ENCODE measurements at regions not wholly inside any gene's neighbourhood (a gene's known extent, or its start where the extent isn't known, plus 50 kb on each side); places are given as distances from the start of the nearest gene placed in this dataset.
"Not testable (repeated sequence)": the region's sequence is repeated elsewhere in the genome, so short reads cannot be mapped to it uniquely, and the experiment has no call there.

DNA sequence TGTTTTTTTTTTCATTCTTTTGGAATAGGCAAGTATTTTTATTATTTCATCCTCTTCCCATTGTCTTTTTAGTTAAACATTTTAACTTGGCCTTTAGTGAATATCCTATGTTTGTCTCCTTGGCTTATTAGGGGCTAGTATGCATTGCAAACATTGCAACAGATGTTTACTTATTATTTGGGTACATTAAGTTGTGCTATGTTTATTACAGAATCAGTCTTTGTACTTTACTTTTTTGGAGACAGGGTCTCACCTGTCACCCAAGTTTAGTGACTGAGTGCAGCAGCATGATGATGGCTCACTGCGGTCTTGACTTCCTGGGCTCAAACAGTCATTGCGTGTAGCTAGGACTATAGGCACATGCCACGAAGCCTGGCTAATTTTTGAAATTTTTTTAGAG lies 51.1 kb upstream of the NUDT6 start:
- DNase-seq = no peak

DNA sequence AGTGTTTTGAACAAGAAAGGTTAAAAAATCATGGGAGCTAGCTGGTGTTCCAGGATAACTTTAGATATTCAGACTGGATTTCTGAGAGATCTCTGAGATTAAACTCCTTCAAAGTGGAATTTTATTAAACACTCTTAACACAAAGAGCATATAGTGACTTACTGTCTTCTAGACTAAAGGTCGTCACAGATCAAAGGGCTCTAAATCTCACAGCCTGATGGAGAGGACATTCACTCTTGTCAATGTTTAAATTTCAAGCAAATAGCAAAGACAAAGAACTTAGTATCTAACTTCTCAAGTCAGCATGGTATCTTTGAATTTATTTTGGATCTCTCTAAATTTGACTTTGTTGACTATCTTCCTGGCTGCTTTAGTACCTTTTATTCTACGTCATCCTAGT lies 53.7 kb upstream of the NUDT6 start:
- DNase-seq = no peak

DNA sequence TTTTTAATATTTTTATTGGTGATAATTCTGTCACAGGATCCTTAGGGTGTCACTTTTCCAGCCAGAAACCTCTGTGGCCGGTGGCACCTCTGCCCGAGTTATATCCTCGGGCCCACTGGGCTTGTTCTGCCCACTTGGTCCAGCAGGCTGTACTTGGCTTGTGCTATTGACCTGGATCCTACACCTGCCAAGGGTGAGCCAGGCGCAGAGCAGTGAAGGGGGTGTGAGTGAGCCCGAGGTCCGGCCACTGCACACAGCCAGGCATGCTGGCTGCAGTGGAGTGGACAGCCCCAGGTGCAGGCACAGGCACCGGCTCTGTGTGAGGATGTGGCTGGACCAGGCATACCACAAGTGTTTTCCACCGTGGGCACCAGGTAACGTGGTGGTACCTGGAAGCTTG lies 54.7 kb upstream of the NUDT6 start:
- no peak for DNase-seq

DNA sequence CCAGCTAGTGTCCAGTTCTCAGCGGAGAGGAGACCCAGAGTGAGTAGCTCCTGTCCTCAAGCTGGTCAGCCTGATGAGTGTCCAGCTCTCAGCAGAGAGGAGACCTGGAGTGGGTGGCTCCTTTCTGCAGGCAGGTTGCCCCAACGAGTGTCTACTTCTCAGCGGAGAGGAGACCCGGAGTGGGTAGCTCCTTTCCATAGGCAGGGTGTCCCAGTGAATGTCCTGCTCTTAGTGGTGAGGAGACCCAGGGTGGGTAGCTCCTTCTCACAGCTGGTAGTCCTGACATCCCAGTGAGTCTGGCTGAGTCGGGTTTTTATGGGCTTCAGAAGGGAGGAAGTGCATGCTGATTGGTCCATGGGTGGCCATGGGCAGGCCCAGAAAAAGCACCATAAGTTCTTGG lies 55.7 kb upstream of the NUDT6 start:
- DNase-seq = no peak

DNA sequence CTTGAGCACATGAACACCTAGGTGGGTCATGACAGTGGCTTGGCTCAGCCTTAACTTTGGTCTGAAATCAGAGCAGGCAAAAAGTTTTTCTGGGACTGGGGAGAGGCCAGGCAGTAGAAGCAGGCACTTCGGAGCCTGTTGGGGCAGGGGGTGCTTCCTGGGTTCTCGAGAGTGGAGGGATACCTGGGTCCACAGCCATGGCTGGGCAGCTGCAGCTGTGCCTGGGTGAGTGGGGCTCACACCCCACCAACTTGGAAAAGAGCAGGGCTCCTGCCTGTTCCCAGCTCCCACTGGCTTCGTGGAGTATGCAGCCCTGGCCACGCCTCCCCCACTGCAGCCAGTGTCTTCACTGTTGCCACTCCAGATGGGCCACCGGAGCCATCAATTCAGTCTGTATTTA lies 56.4 kb upstream of the NUDT6 start:
- DNase-seq = no peak

DNA sequence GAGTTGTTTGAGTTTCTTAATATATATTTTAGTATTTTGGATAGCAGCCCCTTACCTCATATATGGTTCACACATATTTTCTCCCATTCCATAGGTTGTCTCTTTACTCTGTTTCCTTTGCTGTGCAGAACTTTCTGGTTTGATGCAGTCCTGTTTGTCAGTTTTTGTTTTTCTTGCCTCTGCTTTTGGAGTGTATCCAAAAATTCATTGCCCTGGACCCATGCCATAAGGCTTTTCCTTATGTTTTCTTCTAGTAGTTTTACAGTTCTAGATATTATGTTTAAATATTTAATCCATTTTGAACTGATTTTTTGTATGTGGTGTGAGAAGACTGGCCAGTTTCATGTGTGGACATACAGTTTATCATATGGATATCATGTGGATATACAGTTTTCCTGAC lies 58.5 kb upstream of the NUDT6 start:
- no peak for DNase-seq

DNA sequence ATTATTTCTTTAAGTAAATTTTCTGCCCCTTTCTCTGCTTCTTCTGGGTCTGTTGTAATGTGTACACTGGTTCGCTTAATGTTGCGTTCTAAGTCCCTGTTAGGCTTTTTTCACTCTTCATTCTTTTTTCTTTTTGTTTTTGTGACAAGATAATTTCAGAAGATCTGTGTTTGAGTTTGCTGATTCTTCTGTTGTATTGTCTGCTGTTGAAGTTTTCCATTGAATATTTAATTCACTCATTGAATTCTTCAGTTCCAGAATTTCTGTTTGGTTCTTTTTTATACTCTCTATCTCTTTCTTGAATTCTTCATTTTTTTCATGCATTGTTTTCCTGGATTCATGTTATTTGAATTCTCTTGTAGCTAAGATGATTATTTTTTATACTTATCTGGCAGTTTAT lies 66.3 kb upstream of the NUDT6 start:
- DNase-seq = no peak

DNA sequence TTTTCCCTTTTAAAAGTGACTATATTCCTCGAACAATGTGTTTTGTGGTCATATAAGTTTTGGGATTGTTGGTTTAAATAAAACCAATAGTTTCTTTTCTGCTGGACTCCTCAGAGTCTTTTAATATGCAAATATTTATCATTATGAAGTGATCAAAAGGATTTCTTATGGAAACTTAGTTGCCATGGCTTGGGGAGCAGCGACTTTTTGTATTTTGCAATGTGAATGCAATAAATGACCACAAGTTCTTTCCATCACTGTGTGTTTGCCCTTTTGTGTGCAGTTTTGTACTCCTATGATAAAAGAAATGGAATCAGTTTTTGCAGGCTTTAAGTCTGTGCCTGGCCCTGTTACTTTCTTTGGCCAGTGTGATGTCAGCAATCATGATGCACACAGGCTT lies 68.5 kb upstream of the NUDT6 start:
- no peak for DNase-seq

DNA sequence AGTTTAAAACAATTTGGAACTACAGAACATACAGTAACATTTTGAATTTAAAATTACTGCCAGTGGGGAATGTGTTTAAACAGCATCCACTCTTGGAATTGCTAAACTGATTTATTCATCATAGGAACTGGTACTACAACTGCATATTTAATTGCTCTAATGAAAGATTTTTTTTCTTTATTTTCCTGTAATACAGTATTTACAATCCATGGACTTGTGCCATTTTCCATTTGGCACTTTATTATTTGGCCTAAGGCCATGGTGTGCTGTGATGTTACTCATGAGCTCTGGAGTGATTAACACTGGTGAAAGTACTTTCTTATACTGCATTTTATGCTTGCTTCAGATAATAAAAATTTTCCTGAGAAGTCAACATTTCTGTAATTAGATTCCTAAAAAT lies 69.7 kb upstream of the NUDT6 start:
- no peak for DNase-seq

DNA sequence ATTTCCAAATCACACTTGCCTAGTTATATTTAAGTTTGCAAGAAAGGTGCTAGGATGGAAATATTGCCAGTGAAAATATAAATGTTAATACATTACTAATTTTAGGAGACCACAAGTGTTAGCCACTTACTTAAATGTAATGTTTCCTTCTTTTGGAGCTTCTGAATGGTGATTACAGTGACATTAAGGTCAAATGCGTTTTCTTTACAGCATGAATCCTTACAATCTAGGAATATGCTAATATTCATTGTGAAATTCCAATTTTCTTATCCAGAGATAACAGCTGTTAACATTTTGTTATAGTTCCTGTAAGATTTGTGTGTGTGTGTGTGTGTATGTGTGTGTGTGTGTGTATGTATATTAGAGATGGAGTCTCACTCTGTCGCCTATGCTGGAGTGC lies 70.2 kb upstream of the NUDT6 start:
- DNase-seq = no peak

DNA sequence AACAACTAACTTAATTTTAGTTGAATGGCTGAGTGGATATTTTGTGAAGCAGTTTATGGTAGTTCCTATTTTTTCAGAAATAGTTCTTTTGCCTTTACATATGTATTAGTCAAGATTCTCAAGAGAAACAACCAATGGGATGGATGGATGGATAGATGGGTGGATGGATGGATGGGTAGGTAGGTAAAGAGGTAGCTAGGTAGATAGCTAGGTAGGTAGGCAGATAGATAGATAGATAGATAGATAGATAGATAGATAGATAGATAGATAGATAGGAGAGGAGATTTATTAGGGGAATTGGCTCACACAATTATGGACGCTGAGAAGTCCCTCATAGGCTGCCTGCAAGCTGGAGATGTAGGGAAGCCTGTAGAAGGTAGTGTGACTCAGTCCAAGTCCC lies 74.0 kb upstream of the NUDT6 start:
- DNase-seq = no peak

DNA sequence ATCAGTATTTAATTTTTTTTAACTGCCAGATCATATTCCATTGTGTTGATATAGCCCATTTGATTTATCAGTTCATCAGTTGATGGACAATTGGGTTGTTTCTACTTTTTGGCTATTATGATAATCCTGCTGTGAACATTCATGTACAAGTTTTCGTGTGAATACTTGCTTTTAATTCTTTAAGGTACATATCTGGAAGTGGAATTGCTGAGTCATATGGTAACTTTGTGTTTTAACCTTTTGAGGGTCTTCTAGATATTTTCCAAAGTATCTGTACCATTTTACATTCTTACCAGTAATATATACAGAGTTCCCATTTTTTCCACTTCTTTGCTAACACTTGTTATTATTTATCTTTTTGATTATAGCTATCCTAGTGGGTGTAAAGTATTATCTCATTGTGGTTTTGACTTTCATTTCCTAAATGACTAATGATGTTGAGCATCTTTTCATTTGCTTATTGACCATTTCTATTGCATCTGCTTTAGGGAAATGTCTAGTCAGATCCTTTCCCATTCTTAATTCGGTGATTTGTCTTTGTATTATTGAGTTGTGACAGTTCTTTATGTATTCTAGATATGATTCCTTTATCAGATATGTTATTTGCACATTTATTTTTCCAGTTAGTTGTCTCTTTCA lies 75.2 kb upstream of the NUDT6 start:
- no peak for DNase-seq

DNA sequence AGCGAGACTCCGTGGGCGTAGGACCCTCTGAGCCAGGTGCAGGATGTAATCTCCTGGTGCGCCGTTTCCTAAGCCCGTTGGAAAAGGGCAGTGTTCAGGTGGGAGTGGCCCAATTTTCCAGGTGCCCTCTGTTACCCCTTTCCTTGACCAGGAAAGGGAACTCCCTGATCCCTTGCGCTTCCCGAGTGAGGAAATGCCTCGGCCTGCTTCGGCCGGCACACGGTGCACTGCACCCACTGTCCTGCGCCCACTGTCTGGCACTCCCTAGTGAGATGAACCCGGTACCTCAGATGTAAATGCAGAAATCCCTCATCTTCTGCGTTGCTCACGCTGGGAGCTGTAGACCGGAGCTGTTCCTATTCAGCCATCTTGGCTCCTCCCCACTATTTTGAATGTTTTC lies 81.7 kb upstream of the NUDT6 start:
- DNase-seq = not testable (repeated sequence)

DNA sequence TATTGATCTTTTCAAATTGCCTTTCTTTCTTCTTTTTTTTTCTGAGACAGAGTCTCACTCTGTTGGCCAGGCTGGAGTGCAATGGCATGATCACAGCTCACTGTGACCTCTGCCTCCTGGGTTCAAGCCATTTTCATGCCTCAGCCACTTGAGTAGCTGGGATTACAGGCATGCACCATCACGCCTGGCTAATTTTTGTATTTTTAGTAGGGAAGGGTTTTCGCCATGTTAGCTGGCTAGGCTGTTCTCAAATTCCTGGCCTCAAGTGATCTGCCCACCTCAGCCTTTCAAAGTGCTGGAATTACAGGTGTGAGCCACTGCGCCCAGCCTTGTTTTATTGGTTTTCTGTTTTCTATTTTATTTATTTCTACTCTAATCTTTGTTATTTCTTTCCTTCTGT lies 82.7 kb upstream of the NUDT6 start:
- DNase-seq = not testable (repeated sequence)

DNA sequence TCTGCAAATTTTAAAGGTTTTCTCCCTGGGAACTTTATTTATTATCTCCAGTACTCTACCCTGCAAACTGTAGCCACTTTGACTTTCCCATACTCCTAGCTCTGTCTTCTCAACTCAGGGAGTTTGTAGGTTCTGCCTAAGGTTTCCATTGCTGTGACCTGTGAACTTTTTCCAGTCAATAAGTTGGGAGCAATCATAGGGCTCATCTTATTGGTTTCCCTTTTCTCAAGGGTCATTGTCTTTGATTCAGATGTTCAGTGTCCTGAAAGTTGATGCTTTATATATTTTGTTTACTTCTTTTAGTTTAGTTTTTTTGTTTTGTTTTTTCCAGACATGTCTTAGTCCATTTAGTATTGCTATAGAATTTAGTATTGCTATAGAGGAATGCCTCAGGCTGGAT lies 85.3 kb upstream of the NUDT6 start:
- DNase-seq = no peak

DNA sequence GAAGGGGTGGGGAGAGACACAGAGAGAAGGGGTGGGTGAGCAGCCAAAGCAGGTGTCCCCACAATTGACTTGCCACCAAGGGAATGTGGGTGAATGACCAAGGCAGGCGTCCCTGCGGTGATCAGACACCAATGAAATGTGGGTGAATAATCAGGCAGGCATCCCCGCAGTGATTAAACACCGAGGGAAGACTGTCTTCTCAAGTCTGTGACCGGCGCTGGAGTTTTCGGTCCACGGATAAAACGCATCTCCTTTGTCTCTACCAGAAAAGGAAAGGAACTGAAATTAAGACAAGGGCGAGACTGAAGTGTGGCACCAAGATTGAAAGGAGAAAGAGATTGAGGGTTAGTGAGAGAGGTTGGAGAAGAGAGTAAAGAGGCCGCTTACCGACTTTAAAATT lies 90.0 kb upstream of the NUDT6 start:
- DNase-seq = not testable (repeated sequence)

DNA sequence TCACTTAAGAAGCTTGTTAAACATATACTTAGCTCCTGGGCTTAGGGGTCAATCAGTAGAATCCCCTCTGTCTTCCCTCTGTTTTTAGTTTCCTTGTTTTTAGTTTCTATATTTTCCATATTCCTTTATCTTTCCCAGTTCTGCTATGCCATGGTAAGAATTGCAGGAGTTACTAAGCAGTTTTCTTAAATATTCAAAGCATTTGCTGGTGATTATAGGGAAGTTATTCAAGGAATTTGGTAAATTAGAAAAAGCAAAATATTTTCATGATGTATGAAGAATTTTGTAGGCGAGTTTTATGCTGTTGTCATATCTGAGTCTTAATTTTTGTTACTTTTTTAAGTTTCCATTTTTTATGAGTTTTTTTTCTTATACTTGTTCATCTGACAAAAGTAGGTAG lies 91.6 kb upstream of the NUDT6 start:
- DNase-seq = no peak

DNA sequence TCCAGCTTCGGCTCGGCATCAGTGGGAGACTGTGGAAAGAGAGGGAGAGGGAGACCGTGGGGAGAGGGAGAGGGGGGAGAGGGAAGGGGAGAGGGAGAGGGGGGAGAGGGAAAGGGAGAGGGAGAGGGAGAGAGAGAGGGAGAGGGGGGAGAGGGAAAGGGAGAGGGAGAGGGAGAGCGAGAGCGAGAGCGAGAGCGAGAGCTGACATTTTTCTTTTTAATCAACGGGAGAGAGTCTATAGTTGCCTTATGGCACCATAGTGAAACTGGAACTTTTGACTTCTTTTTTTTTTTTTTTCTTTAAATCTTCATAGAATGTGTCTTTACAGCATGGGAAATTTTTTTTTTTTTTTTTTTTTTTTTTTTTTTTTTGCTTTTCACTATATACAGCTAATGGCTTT lies 94.7 kb upstream of the NUDT6 start:
- no peak for DNase-seq

DNA sequence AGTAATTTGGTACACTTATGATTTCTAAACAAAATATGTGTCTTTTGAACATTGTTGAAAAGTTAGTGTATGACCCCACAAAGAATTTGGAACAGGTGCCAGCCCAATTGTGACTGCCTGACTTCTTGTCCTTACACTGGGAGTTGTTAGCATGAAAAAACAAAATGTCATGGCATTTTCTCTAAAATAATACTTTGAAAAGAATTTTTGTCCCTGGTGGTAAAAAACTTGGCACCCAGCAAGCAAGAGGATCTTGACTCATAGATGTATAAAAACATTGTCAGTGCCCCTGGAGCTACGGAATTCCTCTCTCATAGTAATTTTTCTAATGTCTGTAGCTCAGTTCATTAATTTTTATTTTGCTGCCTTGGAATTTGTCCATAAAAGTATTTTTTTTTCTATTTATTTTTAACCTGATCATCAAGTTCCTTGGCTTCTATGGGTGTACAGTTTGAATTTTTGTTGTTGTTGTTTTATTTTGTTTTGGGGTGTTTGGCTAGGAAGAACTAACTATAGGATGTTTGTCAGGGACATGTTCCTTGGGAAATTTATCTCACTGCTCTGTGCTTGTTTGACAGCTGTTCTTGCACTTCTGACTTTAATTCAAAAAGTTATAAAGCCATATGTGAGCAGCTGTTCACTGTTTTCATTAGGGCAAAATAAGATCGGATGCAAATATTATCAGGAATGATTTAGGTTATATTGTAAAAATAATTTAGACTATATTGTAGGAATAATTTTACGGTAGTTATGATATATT lies 95.4 kb upstream of the NUDT6 start:
- DNase-seq = no peak

DNA sequence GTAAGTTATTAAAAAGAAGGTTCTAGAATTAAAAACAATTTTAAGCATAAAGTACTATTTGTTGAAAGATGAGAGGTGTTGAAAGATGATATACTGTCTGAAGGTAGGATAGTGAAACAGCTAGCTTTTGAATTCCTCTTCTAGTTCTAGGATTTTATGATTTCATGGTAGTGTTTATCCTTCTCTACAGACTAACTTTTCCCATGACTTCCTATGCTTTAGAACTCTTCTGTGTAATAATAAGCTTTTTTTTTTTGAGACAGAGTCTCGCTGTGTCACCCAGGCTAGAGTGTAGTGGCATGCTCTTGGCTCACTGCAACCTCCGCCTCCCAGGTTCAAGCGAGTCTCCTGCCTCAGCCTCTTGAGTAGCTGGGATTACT lies 96.0 kb upstream of the NUDT6 start:
- no peak for DNase-seq

DNA sequence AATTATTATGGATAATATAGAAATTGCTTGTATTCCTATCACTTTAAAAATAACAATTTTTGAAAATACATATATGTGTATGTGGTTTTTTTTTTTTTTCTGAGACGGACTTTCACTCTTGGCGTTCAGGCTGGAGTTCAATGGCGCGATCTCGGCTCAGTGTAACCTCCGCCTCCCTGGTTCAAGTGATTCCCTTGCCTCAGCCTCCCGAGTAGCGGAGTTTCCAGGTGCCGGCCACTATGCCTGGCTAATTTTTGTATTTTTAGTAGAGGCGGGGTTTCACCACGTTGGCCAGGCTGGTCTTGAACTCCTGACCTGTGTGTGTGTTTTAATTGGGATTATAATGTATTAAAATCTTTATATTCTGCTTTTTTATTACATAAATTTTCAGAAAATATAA lies 97.9 kb upstream of the NUDT6 start:
- DNase-seq = no peak

DNA sequence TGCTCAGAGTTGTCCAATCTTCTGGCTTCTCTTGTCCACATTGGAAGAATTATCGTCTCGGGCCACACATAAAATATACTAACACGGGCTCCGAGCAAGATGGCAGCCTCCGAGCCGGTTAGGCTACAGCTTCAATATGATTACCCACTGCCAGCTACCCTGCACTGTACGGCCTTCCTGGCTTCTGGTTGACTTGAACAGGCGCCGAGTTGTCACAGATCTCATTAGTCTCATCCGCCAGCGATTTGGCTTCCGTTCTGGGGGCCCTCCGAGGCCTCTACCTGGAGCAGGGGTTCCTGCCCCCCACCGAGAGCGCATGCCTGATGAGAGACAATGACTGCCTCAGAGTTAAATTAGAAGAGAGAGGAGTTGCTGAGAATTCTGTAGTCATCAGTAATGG lies 101.2 kb upstream of the NUDT6 start:
- no peak for DNase-seq

DNA sequence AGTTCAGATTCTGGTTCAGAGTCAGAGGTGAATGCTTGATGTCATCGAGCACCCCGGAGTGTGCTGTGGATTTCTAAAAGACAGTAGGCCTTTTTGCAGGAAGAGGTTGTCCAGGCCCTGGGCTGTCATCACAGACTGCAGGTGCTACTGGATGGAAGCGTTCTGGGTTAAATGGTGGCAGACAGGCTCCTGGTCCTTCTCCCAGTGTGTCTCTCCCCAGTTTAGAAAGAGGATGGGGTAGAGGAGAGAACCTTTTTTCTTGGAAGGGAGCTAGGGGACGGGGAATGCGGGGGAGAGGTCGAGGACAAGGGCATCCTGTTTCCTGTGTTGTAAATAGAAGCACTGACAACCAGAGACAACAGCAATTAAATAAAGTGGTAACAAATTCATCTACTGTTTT lies 102.3 kb upstream of the NUDT6 start:
- no peak for DNase-seq

DNA sequence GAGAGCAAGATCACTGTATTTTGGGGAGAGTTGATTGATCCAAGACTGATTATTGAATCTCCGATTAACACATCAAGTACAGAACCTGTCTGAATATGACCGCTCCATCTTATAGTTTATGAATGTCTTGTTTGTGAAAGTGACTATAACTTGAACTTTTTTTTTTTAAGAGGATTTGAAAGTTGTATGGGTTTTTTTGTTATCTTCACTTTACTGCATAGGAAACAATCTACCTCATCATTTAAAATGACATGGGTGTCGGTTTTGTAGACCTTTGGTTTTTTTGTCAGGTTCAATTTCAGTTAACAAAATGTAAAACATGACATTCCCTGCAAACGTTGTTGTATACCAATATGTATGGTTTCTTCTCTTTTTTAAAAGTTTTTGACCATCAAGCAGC lies 103.0 kb upstream of the NUDT6 start:
- DNase-seq = no peak

DNA sequence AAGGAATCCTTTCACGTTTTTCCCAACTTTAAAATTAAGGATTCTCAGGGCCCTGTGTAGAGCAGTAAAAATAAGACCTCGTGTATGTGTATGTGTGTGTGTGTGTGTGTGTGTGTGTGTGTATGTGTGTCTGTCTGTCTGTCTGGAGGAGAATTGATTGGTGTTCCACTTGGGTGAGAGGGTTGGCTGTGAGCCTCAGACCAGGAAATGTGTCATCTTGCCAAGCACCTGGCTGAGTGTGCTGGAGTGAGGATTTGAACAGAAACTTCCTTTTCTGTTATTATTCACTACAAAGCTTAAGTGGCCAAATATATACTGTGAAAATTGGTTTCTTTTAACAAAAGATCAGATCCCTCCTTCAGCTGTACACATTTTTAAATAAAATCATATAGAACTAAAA lies 103.6 kb upstream of the NUDT6 start:
- DNase-seq = not testable (repeated sequence)

All from CD4-positive, alpha-beta T cell treated with Interleukin-12 subunit alpha and Interleukin-12 subunit beta, for 1 hour (primary cell).